ENCODE measurements at regions not wholly inside any gene's neighbourhood (a gene's known extent, or its start where the extent isn't known, plus 50 kb on each side); places are given as distances from the start of the nearest gene placed in this dataset.

DNA sequence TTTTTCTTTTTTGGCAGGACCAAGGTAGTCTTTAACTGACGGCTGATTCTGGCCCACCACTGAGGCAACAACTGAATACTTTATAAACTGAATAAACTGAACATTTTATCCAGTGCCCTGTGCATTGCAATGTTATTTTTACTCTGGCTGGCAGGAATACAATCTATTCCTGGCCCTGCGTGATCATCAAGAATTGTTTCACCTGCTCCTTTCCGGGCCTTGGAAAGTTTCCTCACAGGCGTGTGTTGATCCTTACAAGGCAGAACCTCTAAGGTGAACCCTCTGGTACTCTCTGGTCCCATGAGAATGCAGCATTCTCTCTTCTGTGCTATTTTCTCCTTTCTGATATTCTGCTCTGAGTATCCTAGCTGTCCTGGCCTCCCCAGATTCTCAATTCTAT, 113.7 kb upstream of the KLHL29 start:
- no peak for DNase-seq

DNA sequence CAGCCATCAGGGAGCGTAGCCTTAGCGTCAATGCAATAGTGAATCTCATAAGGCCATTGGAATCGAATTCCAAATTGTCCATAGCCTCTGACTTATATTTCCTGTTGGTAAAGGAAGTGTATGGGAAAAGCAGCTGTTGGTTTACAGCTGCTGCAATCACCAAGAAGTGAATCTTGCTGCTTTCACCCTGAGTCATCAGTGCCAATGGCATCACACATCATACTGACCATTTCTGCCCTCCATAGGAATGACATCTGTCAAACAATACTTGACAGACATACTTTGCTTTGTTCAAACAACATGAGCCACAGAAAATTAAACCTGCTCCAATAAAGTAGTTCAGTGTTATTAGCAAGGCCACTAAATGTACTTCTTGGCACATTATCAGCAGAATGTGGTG, 111.2 kb upstream of the KLHL29 start:
- no peak for DNase-seq

DNA sequence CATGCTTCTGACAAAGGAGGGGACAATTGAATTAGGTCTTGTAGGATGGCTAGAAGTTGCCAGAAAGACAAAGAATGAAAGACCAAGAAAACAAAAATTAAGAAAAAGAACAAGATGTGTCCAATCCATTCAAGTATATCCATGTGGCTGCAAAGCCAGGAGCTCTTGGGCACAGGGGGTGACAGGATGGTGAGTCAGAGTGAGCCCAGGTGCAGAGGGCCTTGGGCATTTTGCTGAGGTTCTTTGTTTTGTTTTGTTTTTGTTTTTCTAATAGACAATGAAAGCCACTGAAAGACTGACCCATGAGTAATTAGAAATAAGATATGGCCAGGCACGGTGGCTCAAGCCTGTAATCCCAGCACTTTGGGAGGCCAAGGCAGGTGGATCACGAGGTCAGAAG, 104.6 kb upstream of the KLHL29 start:
- no peak for DNase-seq

DNA sequence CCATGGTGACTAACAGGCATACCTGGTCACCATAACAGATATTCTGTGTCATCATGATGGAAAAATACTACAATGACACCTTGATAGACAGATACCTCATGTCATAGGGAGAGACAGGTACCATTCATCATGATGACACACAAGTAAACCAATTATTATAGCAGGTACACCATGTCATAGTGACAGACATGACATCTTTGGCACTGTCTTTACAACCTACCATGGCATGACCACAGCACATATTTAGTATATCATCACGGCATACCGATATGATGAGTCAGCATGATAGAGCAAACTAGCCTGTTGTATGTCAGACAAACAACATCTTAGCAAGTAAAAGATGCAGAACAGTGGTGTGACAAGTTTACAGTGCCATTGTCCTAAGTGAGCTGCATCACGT, 101.3 kb upstream of the KLHL29 start:
- DNase-seq, result no peak

DNA sequence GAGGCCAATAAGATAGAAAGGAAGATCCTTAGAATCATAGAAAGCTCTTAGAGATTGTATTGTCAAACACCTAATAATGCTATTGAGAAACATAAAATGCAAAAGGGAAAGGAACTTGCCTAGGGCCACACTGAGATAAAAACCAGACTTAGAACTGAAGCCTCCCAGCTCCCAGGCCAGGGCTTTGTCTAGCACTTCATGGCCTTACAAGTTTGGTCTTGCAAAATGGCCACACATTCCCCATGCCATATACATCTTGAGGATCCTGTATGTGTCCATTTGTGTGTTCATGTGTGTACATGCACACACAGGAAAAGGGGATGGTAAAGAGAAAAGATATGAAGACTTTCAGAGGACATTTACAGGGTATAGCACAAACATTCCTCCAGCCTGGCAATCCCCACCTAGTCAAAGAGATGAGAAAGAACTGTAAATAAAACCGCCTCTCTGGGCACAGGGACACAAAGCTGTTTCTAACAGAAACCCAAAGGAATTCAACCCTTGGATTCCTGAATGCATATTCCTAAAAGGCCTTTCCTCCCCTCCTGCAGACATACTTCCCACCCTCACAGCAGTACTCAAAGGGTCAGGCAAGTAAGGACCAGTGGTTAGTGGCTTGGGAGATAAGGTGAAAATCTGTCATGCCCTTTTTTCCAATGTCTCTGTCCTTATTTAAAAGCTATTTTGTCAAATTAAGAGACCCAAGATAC, 99.7 kb upstream of the KLHL29 start:
- no peak for DNase-seq

DNA sequence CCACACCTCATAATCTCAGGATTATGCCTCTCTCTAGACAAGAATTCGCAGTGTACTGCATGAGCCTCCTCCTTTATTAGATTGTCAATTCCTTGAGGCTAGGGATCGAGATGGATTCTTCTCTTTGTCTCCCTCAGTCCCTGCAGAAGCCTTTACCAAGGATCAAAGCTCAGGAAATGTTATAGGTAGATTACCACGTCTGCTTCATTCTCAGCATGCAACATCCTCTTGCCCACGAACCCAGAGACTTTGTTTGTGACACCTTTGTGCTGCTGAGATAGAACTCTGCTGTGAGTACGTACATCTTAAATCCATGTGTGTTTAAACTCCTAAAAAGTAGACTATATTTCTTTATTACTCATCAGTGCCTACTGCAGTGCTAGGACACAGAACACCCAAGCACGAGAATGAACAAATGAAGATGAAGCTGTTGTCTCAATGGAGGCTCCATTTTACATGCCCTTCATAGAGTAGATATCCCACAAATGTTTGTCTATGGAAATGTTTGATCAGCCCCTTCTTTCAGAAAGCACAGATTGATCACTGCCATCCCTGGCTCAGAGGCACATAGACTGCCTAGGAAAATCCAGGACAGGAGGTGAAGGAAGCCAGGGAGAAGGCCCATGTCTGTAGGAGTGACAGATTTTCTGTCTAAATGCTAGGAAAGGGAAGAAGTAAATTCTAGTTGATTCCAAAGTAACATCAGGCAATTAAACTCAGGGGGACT, 98.8 kb upstream of the KLHL29 start:
- DNase-seq, result no peak

DNA sequence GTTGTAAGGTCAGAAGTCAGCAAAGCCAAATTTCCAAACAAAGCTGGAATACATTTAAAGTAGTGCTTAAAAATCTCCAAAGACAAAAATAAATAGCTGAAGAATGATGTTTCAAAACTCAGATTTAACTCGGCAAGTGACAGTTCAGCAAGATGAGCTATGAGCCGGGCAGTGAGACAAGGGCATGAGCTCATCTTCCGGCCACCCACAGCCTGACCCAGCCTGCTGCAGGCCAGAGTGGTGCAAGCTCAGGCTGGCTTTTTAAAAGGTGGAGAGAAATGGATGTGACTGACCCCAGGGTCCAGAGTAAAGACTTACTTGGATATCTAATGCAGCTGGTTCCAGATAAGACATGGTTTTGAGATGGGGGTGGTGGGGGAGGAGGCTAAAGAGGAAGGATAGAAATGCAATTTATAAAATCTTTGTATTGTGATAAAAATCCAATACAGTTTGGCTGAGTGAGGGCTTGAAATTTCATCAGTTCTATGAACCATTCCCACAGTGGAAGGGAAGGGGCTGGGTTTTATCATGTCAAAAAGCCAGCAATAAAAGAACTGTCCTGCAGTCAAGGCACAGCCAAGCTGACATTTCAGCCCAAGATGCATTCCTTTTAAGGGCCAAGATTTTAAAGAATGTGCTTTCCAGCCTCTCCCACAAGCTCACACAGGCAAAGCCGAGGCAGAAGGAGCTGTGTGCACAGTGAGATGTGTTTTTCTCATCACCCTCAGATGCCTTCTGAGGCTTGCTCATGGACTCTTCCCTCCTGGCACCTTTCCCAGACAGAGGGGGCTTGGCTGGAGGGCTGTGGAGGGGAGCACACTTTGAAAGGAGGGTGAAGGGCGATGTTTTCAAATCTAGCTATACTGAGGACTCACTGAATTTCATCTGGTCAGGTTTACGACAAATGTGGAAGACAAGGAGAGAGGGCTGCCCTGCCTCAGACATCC, 97.9 kb upstream of the KLHL29 start:
- DNase-seq, result peak in 2 of 4 experiments; percentile 8 to 13

DNA sequence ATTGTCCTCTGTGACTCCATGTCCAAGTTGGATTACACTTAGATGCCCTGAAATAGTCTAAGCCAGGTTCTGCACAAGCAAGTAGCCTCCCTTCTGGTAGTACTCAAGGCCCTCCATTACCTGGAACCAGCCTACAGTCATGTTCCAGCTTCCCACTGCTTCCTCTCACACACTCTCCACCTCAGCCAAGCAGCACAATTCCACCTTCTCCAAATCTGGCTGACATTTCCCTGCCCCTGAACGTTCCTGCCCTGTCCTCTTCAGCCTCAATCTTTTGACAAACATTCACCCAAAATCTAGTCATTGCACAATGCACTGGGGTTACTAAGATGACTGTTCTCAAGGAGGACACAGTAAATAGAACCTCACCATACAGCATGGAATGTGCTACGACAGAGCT, 95.3 kb upstream of the KLHL29 start:
- DNase-seq, result no peak

DNA sequence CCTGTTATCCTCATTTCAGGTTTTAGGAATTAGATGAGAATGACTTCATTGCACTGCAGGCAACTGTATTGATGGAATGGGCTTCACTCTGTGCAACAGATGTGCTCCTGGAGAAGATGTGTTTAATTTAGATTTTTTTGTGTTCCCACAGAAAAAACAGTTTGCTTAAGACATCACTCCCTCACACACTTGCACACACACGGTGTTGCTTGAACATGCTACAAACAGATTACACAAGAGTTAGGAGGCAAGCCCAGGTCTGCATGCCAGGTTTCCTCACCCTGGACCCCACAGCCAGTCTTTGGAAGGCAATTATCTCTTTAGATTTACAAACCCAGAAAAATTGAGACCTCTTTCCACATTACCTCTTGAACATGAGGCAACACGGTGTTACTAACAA, 93.7 kb upstream of the KLHL29 start:
- no peak for DNase-seq

DNA sequence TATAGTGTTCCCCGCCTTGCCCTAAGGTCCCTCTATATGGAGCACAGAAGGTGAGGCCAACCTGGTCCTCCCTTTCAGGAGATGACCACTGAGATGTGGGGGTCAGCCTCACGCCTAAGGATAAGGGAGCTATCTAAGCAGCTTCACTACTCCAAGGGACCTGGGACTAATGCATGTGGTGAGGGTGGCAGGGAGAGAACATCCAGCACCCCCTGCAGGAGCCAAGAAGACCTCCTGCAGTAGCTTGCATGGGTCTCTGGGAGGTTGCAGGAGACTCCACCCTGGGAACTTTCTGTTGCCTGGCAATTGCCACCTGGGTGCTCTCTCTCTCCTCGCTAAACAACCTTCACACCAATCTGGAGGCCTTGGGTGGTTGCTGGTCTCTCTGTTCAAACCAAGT, 93.0 kb upstream of the KLHL29 start:
- no peak for DNase-seq

DNA sequence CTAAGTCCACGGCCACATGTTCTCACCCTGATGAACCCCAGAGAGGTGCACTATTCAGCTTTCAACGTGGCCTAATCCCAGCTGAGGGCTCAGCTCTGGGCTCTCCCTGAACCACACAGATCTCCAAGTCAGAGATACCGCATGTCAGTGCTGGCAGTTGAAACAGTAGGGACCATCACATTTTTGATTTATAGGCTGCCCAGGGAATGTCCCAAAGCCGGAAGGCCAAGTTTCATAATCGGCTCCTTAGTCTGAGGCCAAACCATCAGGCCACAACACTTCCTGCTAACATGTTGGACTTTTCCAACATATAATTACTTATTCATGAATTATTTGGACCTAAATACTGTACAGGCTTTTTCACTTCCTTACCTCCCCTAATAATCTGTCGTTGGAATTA, 91.9 kb upstream of the KLHL29 start:
- DNase-seq, result peak; percentile 12 to 40 (median 32)

DNA sequence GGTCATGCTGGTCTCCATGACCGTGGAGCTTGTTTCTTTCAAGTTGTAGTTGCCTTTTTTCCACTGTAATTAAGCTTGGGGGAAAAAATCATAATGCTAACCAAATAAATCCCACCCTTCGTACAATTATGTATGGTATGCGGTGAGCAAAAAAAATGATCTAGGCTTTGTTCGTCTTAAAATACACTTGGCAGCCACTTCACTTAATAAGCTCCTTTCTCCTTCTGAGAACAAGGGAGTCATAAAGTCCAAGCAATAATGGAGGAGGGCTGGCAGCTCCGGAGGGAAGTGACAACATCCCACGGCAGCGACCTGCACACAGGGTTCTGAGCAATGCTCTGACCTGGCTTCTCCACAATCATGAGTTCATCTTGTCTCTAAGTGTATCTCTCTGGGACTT, 91.2 kb upstream of the KLHL29 start:
- DNase-seq, result no peak

DNA sequence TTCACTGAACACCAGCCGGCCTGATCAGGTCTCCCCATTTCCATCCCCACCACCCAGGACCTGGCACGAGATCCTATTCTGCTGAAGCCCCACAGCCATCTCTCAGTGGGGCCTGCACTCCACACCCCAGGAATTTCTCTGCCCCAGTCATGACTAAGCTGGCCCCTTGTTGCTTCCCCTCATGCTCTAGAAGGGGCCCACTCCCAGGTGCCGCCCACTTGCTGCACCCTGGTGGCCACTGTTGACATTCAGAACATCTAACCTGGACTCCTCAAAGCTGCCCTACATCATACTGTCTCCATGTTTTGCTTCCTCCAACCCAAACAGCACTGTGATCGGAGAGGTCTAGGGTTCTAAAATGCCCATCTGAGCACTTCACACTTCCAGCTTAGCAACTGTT, 90.7 kb upstream of the KLHL29 start:
- no peak for DNase-seq

DNA sequence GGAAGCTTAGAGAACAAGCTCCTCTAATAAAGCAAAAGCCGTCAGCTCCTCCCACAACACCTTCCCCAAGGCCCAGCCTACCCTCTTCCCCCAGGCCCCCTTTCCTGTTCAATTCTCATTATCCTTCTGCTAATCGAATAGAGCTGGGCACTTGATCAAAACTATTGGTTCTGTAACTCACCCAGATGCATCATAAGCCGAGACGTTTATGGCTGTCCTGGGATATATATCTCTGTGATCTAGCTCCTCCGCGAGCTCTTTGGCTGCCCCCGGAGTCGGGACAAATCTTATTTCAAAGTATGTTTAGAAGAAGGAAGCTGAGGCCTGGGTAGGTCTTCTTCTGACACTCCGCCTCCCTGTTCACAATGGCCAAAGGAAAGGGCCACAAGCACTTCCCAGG, 88.3 kb upstream of the KLHL29 start:
- no peak for DNase-seq

DNA sequence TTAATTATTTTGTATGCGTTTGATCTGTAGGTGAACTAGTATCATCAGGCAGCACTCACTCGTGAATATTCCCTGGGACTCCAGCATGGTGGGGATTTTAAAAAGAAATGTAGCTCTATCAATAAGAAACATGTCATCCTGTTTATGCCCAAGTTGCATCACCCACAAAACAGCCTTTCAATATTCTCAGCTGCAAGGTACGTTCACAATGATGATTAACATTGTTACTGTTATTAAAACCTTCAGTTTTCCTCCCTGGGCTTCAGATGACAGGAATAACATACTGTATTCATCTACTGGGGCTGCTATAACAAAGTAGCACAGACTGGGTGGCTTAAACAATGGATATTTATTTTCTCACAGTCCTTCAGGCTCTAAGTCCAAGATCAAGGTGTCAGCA, 87.9 kb upstream of the KLHL29 start:
- no peak for DNase-seq

DNA sequence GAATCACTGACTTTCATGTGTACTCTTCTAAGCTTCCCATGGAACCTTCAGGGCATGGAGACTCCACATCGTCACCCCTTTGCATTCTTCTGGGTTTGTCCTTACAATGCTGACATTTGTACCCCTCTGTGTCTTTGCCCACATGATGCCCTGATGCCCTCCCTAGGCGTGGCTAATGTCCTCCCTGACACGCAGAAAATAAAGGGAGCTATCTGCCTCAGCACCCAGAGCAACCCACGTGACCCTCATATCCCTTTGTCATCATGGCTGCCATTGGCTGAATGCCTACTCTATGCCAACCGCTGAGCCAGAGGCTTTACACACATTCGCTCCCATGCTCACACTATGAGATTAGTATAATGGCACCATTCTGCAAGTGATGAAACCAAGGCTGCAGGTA, 86.4 kb upstream of the KLHL29 start:
- DNase-seq, result no peak

DNA sequence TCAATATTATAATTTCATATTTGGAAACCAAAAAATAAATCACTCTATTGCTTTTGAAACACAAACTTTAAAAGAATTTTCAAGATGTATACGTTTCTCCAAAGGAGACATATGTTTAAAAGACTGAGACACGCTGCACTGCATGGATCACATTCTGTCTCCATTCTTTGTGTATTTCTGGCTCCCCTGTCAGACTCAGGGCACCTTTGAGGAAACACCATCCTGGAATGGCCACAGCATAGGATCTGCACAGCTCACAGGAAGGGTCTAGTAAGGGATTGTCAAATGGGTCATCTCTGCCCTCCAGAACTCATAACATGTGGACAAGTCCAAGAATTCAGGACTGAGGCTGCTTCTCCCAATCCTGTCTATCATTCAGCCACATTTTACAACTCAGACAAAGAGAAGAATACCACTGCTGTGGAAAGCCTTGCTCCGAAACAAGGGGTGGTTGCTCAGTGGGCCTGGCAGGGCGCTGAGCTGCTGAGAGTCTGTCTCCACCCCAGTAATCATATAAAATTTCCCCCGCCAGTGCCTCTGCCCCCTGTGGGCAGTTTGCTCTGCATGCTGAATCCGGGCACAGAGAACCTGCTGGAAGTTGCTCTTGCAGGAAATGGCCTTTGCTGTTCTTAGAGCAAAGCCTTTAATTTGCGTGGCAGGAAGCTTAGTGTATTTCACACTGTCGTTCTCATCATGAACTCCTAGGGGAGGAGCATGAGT, 85.3 kb upstream of the KLHL29 start:
- DNase-seq, result no peak

DNA sequence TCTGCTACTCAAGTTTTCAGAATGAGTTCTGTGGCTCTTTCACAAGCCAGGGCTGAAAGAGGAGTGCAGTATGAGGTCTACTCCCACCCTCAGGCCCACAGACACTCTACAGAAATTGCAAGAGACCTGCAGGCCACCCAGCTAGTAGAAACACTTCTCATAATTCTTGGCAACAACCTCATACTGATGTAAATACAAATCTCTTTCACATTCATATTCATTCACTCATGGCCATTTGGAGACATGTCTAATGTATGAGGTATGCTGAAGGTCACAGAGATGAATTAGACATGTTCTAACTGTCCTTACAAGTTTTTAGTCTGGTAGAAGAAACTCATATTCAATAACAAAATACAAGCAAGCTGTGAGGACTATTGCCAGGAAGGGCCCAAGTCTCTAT, 83.8 kb upstream of the KLHL29 start:
- no peak for DNase-seq

DNA sequence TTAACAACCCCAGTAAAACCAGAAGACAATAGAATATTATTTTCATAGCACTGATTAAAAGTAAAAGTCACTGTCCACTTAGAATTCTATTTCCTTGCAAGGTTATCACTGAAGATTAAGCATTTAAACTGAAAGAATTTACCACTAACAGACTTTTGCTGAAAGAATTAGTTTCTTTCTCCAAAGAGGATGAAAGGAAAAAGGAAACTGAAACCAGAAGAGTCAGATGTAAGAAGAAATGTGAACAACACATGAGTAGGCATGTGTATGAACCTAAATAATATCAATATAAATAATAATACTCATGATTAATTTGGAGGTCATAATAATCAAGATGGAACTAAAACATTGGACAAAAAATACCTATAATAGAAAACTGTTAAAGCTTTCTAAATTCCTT, 82.4 kb upstream of the KLHL29 start:
- no peak for DNase-seq

DNA sequence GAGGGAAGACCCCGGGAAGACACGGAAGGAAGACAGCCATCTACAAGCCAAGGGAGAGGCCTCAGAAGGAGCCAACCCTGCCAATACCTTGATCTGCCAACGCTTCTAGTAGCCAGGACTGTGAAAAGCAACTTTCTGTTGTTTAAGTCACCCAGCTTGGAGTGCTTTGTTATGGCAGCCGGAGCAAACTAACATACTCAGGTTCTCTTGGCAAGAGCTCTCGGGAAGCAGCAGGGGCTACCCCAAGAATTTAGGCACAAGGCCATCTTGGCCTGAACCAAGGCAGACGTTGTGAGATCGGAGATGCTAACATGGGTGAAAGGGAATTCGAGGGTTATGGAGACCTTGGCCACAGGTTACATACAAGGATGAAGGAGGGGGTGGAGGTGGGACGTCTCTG, 78.6 kb upstream of the KLHL29 start:
- no peak for DNase-seq

DNA sequence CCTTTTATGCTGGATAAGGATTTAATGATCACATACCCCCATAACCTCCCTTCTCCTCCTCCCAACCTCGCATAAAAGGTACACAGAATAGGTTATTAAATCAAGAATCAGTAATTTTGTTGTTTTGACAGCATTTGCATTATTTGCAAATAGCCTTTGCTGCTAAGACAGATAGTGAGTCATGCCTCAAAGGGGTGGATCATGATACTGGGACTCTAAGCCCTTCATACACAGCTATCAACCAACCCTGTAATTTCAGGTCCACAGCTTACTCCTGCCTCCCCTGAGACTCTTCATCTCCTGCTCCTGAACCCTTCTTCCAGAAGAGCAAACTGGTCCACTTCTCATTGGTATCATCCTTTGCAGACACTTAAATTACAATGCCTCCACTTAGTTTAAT, 73.8 kb upstream of the KLHL29 start:
- no peak for DNase-seq

DNA sequence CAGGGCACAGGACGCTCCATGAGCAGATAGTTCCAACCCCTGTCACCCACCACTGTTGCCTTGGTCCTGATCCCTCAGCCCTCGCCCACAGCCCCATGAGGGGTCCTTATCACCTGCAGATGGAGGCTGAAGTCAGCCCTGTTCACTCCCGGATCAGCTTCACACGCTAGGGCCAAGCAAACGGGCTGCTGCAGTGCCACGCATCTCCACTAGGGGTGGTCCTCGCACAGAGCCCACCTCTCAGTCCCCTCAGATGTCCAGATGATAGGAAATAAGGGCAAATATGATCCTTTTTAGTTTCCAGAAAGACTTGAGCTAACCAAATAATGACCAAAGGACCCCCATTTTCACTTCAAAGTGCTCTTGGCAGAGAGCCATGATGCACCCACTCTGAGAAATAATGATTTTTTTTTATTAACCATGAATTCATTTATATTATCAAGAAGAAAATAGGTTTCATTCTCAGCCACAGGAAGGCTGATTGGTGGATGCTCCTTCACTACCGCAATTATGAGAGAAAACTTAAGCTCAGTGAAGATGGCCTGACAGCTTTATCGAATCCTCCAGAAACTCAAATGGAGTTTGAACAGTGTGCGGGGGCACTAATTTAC, 71.9 kb upstream of the KLHL29 start:
- peak in 1 of 4 experiments; percentile 15 for DNase-seq

Measured in suppressor macrophage (primary cell).